GM18858 (cell line): ENCODE measurements at regions not wholly inside any gene's neighbourhood (a gene's known extent, or its start where the extent isn't known, plus 50 kb on each side); places are given as distances from the start of the nearest gene placed in this dataset.

Experiments used
- ATAC-seq: cut with Tn5 transposase; IDR thresholded peaks from one replicate; pipeline ENCODE4 v1.9.1; 2021; ENCODE audit not compliant: unreplicated experiment

- ATAC-seq, result no peak
These were observed 61.9 kb upstream of the CARMIL1 start for GRCh38 chr6:25217302-25217701.

- no peak for ATAC-seq
These were observed 61.3 kb upstream of the CARMIL1 start for GRCh38 chr6:25217829-25218228.

- ATAC-seq, result no peak
These were observed 60.8 kb upstream of the CARMIL1 start for GRCh38 chr6:25218346-25218745.

- ATAC-seq, result no peak
These were observed 59.8 kb upstream of the CARMIL1 start for GRCh38 chr6:25219216-25219916.

GRCh38 chr6:25219917-25220278 is 59.3 kb upstream of the CARMIL1 start:
- ATAC-seq, result no peak

GRCh38 chr6:25220857-25221256 is 58.3 kb upstream of the CARMIL1 start:
- ATAC-seq, result no peak

GRCh38 chr6:25222006-25222678 is 57.0 kb upstream of the CARMIL1 start:
- ATAC-seq, result no peak

- no peak for ATAC-seq
These were observed 55.6 kb upstream of the CARMIL1 start for GRCh38 chr6:25223490-25223991.

- no peak for ATAC-seq
These were observed 54.9 kb upstream of the CARMIL1 start for GRCh38 chr6:25224242-25224641.

- ATAC-seq, result no peak
These were observed 51.3 kb upstream of the CARMIL1 start for GRCh38 chr6:25227854-25228253.
